ENCODE measurements at regions not wholly inside any gene's neighbourhood (a gene's known extent, or its start where the extent isn't known, plus 50 kb on each side); places are given as distances from the start of the nearest gene placed in this dataset.
"Not testable (repeated sequence)": the region's sequence is repeated elsewhere in the genome, so short reads cannot be mapped to it uniquely, and the experiment has no call there.

DNA sequence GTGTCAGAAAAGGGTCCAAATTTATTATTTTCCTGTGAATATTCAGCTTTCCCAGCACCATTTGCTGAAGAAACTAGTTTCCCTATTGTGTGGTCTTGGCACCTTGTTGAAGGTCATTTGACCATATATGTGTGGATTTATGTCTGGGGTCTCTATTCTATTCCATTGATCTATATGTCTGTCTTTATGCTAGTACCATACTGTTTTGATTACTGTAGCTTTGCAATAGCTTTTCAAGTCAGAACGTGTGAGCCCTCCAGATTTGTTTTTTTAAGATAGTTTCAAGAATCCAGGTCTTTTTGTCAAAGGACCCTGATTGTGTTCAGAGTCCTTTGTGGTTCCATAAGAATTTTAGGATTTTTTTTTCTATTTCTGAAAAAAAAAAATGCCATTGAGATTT lies 79.0 kb upstream of the WAC start:
- Histone ChIP-seq H3K27ac (ENCODE audit: low read length) (no peak overlapping the region), H3K9ac (ENCODE audit: low read length) (no peak overlapping the region), H3K4me1 (ENCODE audit: control insufficient read depth, low read depth, low read length) (peaks cover under 1% of the 10 kb centered on the region)

DNA sequence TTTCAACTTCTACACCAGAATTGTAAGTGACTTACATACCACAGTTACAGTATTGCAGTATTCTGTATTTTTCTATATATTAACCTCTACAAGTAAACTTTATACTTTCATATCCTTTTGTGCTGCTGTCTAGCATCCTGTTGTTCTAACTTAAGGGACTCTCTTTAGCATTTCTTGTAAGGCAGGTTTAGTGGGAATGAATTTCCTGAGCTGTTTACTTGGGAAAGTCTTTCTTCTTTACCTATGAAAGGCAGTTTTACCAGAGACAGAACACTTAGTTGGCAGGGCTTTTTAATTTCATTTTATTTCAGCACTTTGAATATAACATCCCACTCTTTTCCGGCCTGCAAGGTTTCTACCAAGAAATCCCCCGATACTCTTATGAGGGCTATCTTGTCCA lies 75.8 kb upstream of the WAC start:
- H3K4me3 ChIP-seq (ENCODE audit: low read length), result no peak overlapping the region
- H3K4me1 ChIP-seq (ENCODE audit: control insufficient read depth, low read depth, low read length), result peaks cover 13% of the 10 kb centered on the region
- no peaks in the 10 kb centered on the region for H3K9me3 ChIP-seq (ENCODE audit: control insufficient read depth, low read depth, low read length)
- H3K27me3 ChIP-seq (ENCODE audit: control insufficient read depth, insufficient read depth, low read length), result no peaks in the 10 kb centered on the region
- H3K27ac ChIP-seq (ENCODE audit: low read length), result no peak overlapping the region
- H3K9ac ChIP-seq (ENCODE audit: low read length), result no peak overlapping the region
- no peaks in the 10 kb centered on the region for H3K36me3 ChIP-seq (ENCODE audit: control insufficient read depth, low read depth, low read length)

More for the DNA sequence above, 79.0 kb upstream of the WAC start:
- H3K4me3 ChIP-seq (ENCODE audit: low read length), result no peak overlapping the region
- no peaks in the 10 kb centered on the region for H3K36me3 ChIP-seq (ENCODE audit: control insufficient read depth, low read depth, low read length)
- H3K9me3 ChIP-seq (ENCODE audit: control insufficient read depth, low read depth, low read length), result no peaks in the 10 kb centered on the region
- H3K27me3 ChIP-seq (ENCODE audit: control insufficient read depth, insufficient read depth, low read length), result no peaks in the 10 kb centered on the region

DNA sequence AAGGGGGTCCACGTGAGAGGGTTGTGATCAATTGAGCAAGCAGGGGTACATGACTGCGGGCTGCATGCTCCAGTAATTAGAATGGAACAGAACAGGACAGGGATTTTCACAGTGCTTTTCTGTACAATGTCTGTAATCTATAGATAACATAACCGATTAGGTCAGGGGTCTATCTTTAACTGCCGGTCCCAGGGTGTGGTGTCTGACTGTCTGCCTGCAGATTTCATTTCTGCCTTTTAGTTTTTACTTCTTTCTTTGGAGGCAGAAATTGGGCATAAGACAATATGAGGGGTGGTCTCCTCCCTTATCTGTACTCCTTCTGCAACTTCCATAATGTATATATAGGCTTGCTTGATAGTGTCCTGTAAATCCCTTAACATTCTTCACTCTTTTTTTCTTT lies 75.0 kb upstream of the WAC start:
- not testable (repeated sequence) for H3K27me3 ChIP-seq (ENCODE audit: control insufficient read depth, insufficient read depth, low read length); H3K27ac ChIP-seq (ENCODE audit: low read length); H3K4me3 ChIP-seq (ENCODE audit: low read length); H3K9ac ChIP-seq (ENCODE audit: low read length); H3K9me3 ChIP-seq (ENCODE audit: control insufficient read depth, low read depth, low read length); H3K36me3 ChIP-seq (ENCODE audit: control insufficient read depth, low read depth, low read length)
- peaks cover 13% of the 10 kb centered on the region for H3K4me1 ChIP-seq (ENCODE audit: control insufficient read depth, low read depth, low read length)

DNA sequence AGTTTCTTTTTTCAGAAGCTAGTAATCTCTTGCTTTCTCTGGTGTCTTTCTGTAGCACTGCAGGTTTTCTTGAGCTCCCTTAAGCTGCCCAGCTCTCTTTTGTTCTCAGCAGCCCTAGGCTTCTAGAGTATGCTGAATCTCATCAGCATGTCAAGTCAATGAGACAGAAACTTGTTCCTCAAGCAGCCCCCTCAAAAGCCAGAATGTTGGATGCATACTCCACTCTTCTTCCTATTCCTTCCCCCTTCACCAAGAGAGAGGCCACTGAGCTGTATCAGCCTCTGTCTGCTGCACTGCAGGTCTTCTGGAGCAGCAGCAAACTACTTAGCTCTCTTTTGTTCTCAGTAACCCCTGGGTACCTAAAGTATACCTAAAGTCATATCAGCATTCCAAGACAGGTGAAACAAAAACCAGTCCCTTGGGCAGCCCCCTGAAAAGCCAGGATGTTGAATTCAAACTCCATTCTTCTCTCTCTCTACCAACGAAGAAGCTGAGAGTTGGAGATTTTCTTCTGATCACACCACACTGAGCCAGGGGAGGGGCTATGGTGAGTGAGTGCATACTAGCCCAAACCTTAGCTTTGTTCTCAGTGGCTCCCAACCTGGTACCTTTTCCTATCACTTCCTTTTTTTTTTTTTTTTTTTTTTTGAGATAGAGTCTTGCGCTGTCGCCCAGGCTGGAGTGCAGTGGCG lies 73.3 kb upstream of the WAC start:
- H3K36me3 ChIP-seq (ENCODE audit: control insufficient read depth, low read depth, low read length), result no peaks in the 10 kb centered on the region
- H3K27me3 ChIP-seq (ENCODE audit: control insufficient read depth, insufficient read depth, low read length), result no peaks in the 10 kb centered on the region
- H3K4me1 ChIP-seq (ENCODE audit: control insufficient read depth, low read depth, low read length), result peaks cover 13% of the 10 kb centered on the region
- H3K9me3 ChIP-seq (ENCODE audit: control insufficient read depth, low read depth, low read length), result no peaks in the 10 kb centered on the region
- H3K9ac ChIP-seq (ENCODE audit: low read length), result peak overlapping the region; percentile 0
- H3K4me3 ChIP-seq (ENCODE audit: low read length), result no peak overlapping the region
- peak overlapping the region; percentile 5 for H3K27ac ChIP-seq (ENCODE audit: low read length)

DNA sequence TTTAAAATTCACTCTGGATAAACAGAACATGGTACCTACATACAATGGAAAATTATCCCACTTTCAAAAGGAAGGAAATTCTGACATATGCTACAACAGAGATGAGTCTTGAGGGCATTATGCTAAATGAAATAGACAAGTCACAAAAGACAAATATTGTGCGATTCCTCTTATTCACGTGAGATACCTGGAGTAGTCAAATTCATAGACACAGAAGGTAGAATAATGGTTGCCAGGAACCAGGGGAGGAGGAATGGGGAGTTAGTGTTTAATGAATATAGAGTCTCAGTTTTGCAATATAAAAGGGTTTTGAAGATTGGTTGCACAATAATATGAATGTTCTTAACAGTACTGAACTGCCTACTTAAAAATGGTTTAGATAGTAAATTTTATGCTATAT lies 69.8 kb upstream of the WAC start:
- Histone ChIP-seq H3K9me3 (ENCODE audit: control insufficient read depth, low read depth, low read length) (no peaks in the 10 kb centered on the region), H3K9ac (ENCODE audit: low read length) (no peak overlapping the region), H3K27ac (ENCODE audit: low read length) (no peak overlapping the region), H3K27me3 (ENCODE audit: control insufficient read depth, insufficient read depth, low read length) (no peaks in the 10 kb centered on the region), H3K4me1 (ENCODE audit: control insufficient read depth, low read depth, low read length) (peaks cover 13% of the 10 kb centered on the region), H3K36me3 (ENCODE audit: control insufficient read depth, low read depth, low read length) (no peaks in the 10 kb centered on the region), H3K4me3 (ENCODE audit: low read length) (no peak overlapping the region)

DNA sequence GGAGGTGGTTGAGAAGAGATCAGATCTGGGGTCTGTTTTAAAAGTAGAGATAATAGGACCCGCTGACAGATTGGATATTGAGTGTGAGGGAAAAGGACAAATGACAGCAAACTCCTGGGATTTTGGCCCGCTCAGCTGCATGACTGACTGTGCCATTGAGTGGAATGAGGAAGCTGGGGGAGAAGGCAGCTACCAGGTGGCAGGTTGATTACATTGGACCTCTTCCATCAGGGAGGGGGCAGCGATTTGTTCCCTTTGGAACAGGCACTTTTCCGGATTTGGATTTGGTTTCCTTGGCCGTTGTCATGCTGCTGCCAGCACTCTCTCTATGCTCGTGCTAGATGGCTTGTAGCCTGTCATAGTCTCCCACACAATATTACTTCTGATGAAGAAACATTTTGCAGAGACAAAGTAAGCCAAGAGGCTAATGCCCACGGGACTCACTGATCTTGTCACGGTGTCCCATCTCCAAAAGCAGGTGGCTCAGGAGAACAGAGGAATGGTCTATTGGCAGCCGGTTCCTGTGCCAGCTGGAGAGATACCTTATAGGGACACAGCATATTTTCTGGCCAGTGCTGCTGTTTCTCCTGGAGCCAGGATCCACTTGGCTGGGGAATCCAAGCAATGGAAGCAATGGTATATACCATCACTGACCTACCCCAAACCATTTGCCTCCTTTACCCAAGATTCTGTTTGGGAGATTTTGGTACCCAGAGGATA lies 69.1 kb upstream of the WAC start:
- no peak overlapping the region for H3K4me3 ChIP-seq (ENCODE audit: low read length)
- H3K4me1 ChIP-seq (ENCODE audit: control insufficient read depth, low read depth, low read length), result peaks cover 13% of the 10 kb centered on the region
- no peaks in the 10 kb centered on the region for H3K27me3 ChIP-seq (ENCODE audit: control insufficient read depth, insufficient read depth, low read length)
- H3K9ac ChIP-seq (ENCODE audit: low read length), result no peak overlapping the region
- H3K27ac ChIP-seq (ENCODE audit: low read length), result no peak overlapping the region
- no peaks in the 10 kb centered on the region for H3K9me3 ChIP-seq (ENCODE audit: control insufficient read depth, low read depth, low read length)
- H3K36me3 ChIP-seq (ENCODE audit: control insufficient read depth, low read depth, low read length), result no peaks in the 10 kb centered on the region

DNA sequence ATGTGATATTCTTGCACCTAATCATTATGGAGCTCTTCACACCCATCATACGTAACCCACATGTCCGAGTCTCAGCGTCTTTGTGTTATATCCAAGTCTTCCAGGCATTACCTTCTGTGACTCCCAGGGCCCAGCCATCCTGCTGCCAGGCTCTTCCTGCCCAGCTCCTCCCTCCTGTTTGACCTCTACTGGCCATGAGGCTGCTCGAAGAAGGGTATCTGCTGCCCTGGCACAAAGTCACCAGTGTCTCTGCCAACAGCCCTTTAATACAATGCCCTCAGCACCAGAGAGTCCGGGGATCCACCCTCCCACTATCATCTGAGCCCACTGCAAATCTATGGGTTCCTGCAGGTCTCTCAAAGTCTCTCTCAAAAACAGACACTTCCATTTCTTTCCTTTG lies 65.3 kb upstream of the WAC start:
- Histone ChIP-seq H3K9me3 (ENCODE audit: control insufficient read depth, low read depth, low read length) (no peaks in the 10 kb centered on the region), H3K4me1 (ENCODE audit: control insufficient read depth, low read depth, low read length) (peaks cover 10% of the 10 kb centered on the region), H3K4me3 (ENCODE audit: low read length) (no peak overlapping the region), H3K27ac (ENCODE audit: low read length) (no peak overlapping the region), H3K27me3 (ENCODE audit: control insufficient read depth, insufficient read depth, low read length) (no peaks in the 10 kb centered on the region), H3K36me3 (ENCODE audit: control insufficient read depth, low read depth, low read length) (no peaks in the 10 kb centered on the region), H3K9ac (ENCODE audit: low read length) (no peak overlapping the region)

DNA sequence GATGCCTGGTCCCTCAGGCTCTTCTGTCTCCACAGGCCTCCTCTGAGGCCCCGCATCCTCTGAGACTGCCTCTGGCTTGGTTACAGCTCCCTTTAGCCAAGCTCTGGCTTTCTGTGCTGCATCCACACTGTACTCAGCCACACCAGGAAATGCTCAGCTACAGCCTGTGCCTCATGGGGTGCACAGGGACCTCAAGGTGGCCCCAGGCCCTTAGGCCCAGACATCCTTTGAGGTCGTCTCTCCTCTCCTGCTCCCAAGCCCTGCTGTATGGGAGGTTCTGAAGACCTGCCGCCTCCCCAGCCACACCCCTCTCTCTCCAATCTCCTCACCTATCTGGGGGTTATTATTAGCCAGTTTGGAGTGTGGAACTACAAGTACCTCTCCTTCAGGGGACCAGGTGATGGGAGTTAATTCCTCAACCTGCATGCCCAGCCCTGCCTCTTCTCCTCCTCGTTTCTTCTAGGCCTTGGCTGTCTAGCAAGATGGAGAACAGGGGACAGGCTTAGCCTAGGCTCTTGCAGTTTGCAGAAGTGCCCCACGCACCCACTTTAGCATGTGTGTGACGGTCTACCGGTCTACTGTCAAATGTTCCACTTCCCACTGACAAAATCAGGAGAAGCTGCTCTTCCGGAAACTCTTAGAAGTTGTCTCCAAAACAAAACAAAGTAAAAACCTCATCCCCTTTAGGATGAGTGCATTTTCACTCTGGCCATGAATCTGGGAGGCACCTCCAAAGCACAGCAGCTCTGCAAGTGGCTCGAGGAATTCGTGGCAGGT lies 64.0 kb upstream of the WAC start:
- H3K9me3 ChIP-seq (ENCODE audit: control insufficient read depth, low read depth, low read length), result no peaks in the 10 kb centered on the region
- H3K27ac ChIP-seq (ENCODE audit: low read length), result no peak overlapping the region
- H3K4me3 ChIP-seq (ENCODE audit: low read length), result no peak overlapping the region
- peaks cover 10% of the 10 kb centered on the region for H3K4me1 ChIP-seq (ENCODE audit: control insufficient read depth, low read depth, low read length)
- H3K36me3 ChIP-seq (ENCODE audit: control insufficient read depth, low read depth, low read length), result no peaks in the 10 kb centered on the region
- no peaks in the 10 kb centered on the region for H3K27me3 ChIP-seq (ENCODE audit: control insufficient read depth, insufficient read depth, low read length)
- no peak overlapping the region for H3K9ac ChIP-seq (ENCODE audit: low read length)

DNA sequence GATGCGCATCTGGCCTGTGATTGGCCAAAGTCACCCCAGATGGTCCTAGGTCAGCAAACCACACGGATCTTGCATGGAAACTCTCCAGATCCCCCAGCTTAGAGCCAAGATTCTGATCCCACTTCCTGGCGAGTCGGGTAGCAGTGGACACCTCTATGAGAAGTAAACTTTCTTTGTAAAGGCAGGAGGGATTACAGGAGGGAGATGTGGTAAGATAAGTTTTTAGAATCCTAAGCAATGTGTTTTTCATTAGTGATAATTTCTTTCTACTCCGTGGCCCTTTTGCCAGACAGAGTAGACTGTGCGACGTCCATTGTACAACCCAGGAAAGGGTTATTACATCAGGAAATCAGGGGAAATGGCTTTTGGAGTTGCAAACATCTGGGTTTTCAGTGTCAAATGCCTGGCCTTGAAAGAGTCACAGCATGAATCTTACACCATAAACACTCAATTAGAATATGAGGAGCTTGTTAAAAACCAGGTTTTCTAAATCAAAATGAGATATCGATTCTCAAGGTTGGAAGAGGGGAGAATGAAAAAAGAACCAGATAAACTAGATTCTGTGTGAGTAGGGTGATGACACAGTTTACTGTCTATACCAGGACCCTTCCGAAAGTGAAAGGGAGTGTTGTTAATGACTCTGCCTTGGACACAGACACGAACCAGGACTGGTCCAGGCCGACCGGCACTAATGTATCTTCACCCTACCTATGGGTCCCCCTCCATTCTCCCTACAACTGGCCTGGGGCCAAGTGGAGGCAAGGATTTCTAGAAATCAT lies 61.9 kb upstream of the WAC start:
- Histone ChIP-seq H3K27ac (ENCODE audit: low read length) (no peak overlapping the region), H3K36me3 (ENCODE audit: control insufficient read depth, low read depth, low read length) (no peaks in the 10 kb centered on the region), H3K4me3 (ENCODE audit: low read length) (no peak overlapping the region), H3K27me3 (ENCODE audit: control insufficient read depth, insufficient read depth, low read length) (no peaks in the 10 kb centered on the region), H3K9ac (ENCODE audit: low read length) (no peak overlapping the region), H3K4me1 (ENCODE audit: control insufficient read depth, low read depth, low read length) (peaks cover 10% of the 10 kb centered on the region), H3K9me3 (ENCODE audit: control insufficient read depth, low read depth, low read length) (no peaks in the 10 kb centered on the region)

DNA sequence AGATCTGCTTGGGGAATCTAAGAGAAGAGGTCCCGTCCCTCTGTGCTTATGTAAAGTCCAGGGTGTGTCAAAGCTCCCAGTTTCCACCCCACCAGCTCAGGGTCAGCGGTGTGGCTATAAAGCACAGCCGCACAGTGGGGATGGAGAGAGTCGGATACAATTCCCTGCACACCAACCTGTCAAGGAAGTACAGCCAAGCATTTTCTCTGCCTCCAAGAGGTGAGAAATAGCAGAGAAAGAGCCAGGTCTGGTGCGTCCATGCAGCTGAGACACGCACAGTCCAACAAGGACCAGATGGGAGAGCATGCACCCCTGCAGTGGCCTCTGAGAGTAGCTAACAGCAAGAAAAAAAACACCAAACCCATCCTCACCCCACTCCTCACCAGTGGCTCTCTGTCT lies 61.3 kb upstream of the WAC start:
- no peak overlapping the region for H3K4me3 ChIP-seq (ENCODE audit: low read length)
- H3K9me3 ChIP-seq (ENCODE audit: control insufficient read depth, low read depth, low read length), result no peaks in the 10 kb centered on the region
- H3K27me3 ChIP-seq (ENCODE audit: control insufficient read depth, insufficient read depth, low read length), result no peaks in the 10 kb centered on the region
- H3K36me3 ChIP-seq (ENCODE audit: control insufficient read depth, low read depth, low read length), result no peaks in the 10 kb centered on the region
- peaks cover 10% of the 10 kb centered on the region for H3K4me1 ChIP-seq (ENCODE audit: control insufficient read depth, low read depth, low read length)
- H3K9ac ChIP-seq (ENCODE audit: low read length), result no peak overlapping the region
- no peak overlapping the region for H3K27ac ChIP-seq (ENCODE audit: low read length)

DNA sequence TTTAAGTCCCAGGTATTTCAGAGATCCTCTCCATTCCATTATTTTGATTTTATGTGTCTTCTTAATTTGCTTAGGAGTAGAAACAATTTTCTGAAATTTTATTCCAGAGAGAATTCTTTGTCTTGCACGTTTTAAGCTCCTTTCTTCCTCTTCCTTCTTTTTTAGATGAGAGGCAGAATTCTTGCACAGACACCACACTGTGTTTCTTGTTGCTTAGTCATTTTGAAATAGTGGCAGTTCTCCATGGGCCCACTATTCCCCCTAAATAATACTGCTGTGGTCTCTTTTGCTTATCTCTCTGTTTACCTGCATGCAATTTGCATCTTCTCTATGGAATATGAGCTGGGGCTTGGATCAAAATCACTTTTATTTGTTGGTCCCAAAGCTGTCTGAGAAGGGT lies 54.3 kb upstream of the WAC start:
- no peak overlapping the region for H3K9ac ChIP-seq (ENCODE audit: low read length)
- H3K27me3 ChIP-seq (ENCODE audit: control insufficient read depth, insufficient read depth, low read length), result no peaks in the 10 kb centered on the region
- H3K36me3 ChIP-seq (ENCODE audit: control insufficient read depth, low read depth, low read length), result no peaks in the 10 kb centered on the region
- H3K4me1 ChIP-seq (ENCODE audit: control insufficient read depth, low read depth, low read length), result no peaks in the 10 kb centered on the region
- H3K27ac ChIP-seq (ENCODE audit: low read length), result no peak overlapping the region
- no peak overlapping the region for H3K4me3 ChIP-seq (ENCODE audit: low read length)
- no peaks in the 10 kb centered on the region for H3K9me3 ChIP-seq (ENCODE audit: control insufficient read depth, low read depth, low read length)
